GM12878 (cell line): ENCODE measurements at regions not wholly inside any gene's neighbourhood (a gene's known extent, or its start where the extent isn't known, plus 50 kb on each side); places are given as distances from the start of the nearest gene placed in this dataset.

Experiments
- ATAC-seq: fragments of 200-7000 bp; cut with Tn5 transposase; 3 replicates; pipeline ENCODE4 v1.9.1; 2020; ENCODE audit warnings: mild to moderate bottlenecking, moderate library complexity
- BruUV-seq: library from RNA; stranded (reverse); fragments of 400-500 nt; replicated peaks from 2 replicates; lab custom pipeline; 2021; lab: Mats Ljungman, UMichigan
- CTCF ChIA-PET: fragments of 300-600 bp; sonication (Branson Sonifier 250); formaldehyde crosslinking; extraction: SDS; loops from one replicate; lab custom pipeline; 2021; ENCODE audit warnings: inconsistent platforms; lab: Yijun Ruan, JAX
- POLR2A ChIA-PET: fragments of 350-600 bp; formaldehyde crosslinking; extraction: SDS; loops from one replicate; lab custom pipeline; 2021; ENCODE audit warnings: inconsistent platforms; lab: Charles Lee
- RAD21 ChIA-PET: fragments of 300-600 bp; sonication (Branson Sonifier 250); formaldehyde crosslinking; loops from one replicate; lab custom pipeline; 2023; ENCODE audit warnings: antibody characterized with exemption; ENCODE audit not compliant: unreplicated experiment; lab: Charles Lee
- SMC1A ChIA-PET: fragments of 300-600 bp; sonication (Branson Sonifier 250); formaldehyde crosslinking; loops from one replicate; lab custom pipeline; 2023; ENCODE audit not compliant: unreplicated experiment, uncharacterized antibody; lab: Charles Lee
- DNase-seq: peaks from one replicate; pipeline ENCODE4 v3.0.0-alpha.2; 2011; ENCODE audit warnings: low read depth, low spot score
- FAIRE-seq: peaks from 3 replicates; lab custom pipeline; 2011; peaks lifted over from hg19 to GRCh38; lab: Jason Lieb, UNC
- H2AFZ ChIP-seq: 2 replicates; pipeline ENCODE4 v1.6.0; 2011; ENCODE audit warnings: low read depth, low read length, control low read depth; ENCODE audit not compliant: control insufficient read depth
- H3K27ac ChIP-seq: 2 replicates; pipeline ENCODE4 v1.5.1; 2011; ENCODE audit warnings: control low read depth; ENCODE audit not compliant: control insufficient read depth, insufficient read depth
- H3K27me3 ChIP-seq, 2 experiments: replicated peaks in 1 of 2; 2 replicates each; pipeline versions ENCODE4 v1.6.0 to v1.6.1; 2011; ENCODE audit warnings: low read length in 1 of 2; ENCODE audit not compliant: control insufficient read depth in 2 of 2, insufficient read depth in 2 of 2
- H3K36me3 ChIP-seq, 2 experiments: 2 replicates each; pipeline ENCODE4 v1.5.1; 2011; ENCODE audit warnings: low read length in 1 of 2; ENCODE audit not compliant: control insufficient read depth in 2 of 2, insufficient read depth in 2 of 2
- H3K4me1 ChIP-seq: 2 replicates; pipeline ENCODE4 v1.6.1; 2011; ENCODE audit warnings: mild to moderate bottlenecking, low read length, moderate library complexity, mixed read lengths; ENCODE audit not compliant: control insufficient read depth, insufficient read depth
- H3K4me2 ChIP-seq: 2 replicates; pipeline ENCODE4 v1.6.0; 2011; ENCODE audit warnings: control low read depth; ENCODE audit not compliant: control insufficient read depth, insufficient read depth
- H3K4me3 ChIP-seq: fragments of 200-600 bp; sonication (generic); 2 replicates; pipeline ENCODE4 v1.5.1; 2016
- H3K79me2 ChIP-seq: 2 replicates; pipeline ENCODE4 v1.6.0; 2011; ENCODE audit warnings: low read length; ENCODE audit not compliant: control insufficient read depth, insufficient read depth
- H3K9ac ChIP-seq: 2 replicates; pipeline ENCODE4 v1.8.0; 2011; ENCODE audit warnings: low read length, control low read depth, mixed read lengths; ENCODE audit not compliant: control insufficient read depth, insufficient read depth
- H3K9me3 ChIP-seq: replicated peaks from 3 replicates; pipeline ENCODE4 v1.5.1; 2011; ENCODE audit warnings: mild to moderate bottlenecking, low read length; ENCODE audit not compliant: control insufficient read depth, insufficient read depth
- H4K20me1 ChIP-seq: 2 replicates; pipeline ENCODE4 v1.6.0; 2011; ENCODE audit not compliant: control insufficient read depth, insufficient read depth
- BCL11A ChIP-seq: IDR thresholded peaks from 2 replicates; pipeline ENCODE4 v1.6.1; 2011; ENCODE audit warnings: low read depth, low read length
- DPF2 ChIP-seq: fragments of 450-650 bp; IDR thresholded peaks from 2 replicates; pipeline ENCODE4 v1.6.1; 2017; ENCODE audit warnings: mild to moderate bottlenecking
- EP300 ChIP-seq, 2 experiments: fragments of 150-350 bp in 1 of 2; IDR thresholded peaks; 2 replicates each; pipeline ENCODE4 v1.6.1; 2011 to 2012; ENCODE audit warnings: low read depth in 2 of 2, low read length in 2 of 2, borderline replicate concordance in 1 of 2, improper control_type of control experiment in 1 of 2, inconsistent platforms in 1 of 2; ENCODE audit not compliant: control insufficient read depth in 1 of 2
- IKZF1 ChIP-seq: fragments of 450-650 bp; conservative IDR thresholded peaks from 2 replicates; pipeline ENCODE4 v1.6.1; 2017; ENCODE audit warnings: antibody characterized with exemption, mild to moderate bottlenecking
- IRF4 ChIP-seq: IDR thresholded peaks from 2 replicates; pipeline ENCODE4 v1.6.1; 2011; ENCODE audit warnings: low read depth, low read length
- JUNB ChIP-seq: IDR thresholded peaks from 2 replicates; pipeline ENCODE4 v1.6.1; 2016; ENCODE audit warnings: antibody characterized with exemption, mild to moderate bottlenecking
- JUND ChIP-seq: IDR thresholded peaks from 2 replicates; pipeline ENCODE4 v1.6.1; 2012; ENCODE audit warnings: low read depth, mild to moderate bottlenecking, low read length, improper control_type of control experiment, moderate library complexity
- LARP7 ChIP-seq: fragments of 450-650 bp; IDR thresholded peaks from 2 replicates; pipeline ENCODE4 v1.6.1; 2017; ENCODE audit warnings: mild to moderate bottlenecking
- MEF2B ChIP-seq: fragments of 450-650 bp; IDR thresholded peaks from 2 replicates; pipeline ENCODE4 v1.6.1; 2018; ENCODE audit warnings: mild to moderate bottlenecking, moderate library complexity; ENCODE audit not compliant: partially characterized antibody, poor library complexity, severe bottlenecking
- MTA2 ChIP-seq: fragments of 450-650 bp; IDR thresholded peaks from 2 replicates; pipeline ENCODE4 v1.6.1; 2016; ENCODE audit warnings: low read depth, mild to moderate bottlenecking, moderate library complexity
- MTA3 ChIP-seq: IDR thresholded peaks from 2 replicates; pipeline ENCODE4 v1.6.1; 2012; ENCODE audit warnings: low read length, inconsistent platforms, borderline replicate concordance
- NR2C1 ChIP-seq: fragments of 450-650 bp; IDR thresholded peaks from 2 replicates; pipeline ENCODE4 v1.6.1; 2017; ENCODE audit warnings: antibody characterized with exemption, mild to moderate bottlenecking, moderate library complexity
- RUNX3 ChIP-seq: IDR thresholded peaks from 2 replicates; pipeline ENCODE4 v1.6.1; 2012; ENCODE audit warnings: low read length, inconsistent platforms
- SPI1 ChIP-seq: IDR thresholded peaks from 2 replicates; pipeline ENCODE4 v1.6.1; 2011; ENCODE audit warnings: low read depth, mild to moderate bottlenecking, low read length, moderate library complexity, borderline replicate concordance; ENCODE audit not compliant: insufficient read depth
- WGBS: methylation state at CpG from one replicate; pipeline ENCODE4 v1.1.6; 2016; ENCODE audit warnings: low lambda C conversion rate; ENCODE audit not compliant: insufficient replicate concordance, insufficient coverage; ENCODE audit errors: missing lambda C conversion rate; 5-methylcytosine and 5-hydroxymethylcytosine counted together
- in situ Hi-C: fragments of 300-500 bp; cut with MboI; formaldehyde crosslinking; loops from 9 replicates; pipeline ENCODE4 v1.14.3; 2018; ENCODE audit warnings: mixed read lengths
- intact Hi-C: fragments of 100-400 bp; cut with micrococcal nuclease; formaldehyde crosslinking; loops from one replicate; pipeline ENCODE4 v1.14.2; 2022; ENCODE audit not compliant: unreplicated experiment

DNA sequence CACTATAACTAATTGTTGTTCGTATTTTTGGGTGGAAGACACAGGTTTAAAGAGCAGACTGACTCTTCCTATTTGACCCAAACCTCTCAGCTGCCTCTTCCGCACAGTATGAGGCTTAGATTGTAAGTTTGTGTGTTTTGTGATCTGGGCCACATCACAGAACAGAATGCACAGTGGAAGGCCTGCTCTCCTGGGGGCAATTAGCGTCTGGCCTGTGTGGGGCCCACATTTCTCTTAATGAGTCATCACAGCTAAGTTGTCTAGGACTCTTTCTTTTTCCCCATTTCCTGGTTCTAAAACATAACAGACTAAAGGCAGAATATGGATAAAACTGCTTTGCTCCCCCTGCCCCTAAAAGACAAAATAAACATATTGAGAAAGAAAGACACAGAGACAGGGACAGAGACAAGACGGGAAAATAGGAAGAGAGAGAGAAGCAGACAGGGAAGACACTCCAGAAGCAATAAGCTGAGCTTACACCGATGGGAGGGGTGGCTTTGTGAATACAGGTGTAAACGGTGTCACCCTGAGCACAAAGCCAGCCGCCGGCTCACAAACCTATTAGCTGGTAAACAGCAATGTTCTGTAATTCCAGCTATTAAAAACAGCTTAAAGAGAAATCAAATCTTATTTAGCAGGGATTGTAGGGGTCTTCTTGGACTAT is 127.4 kb upstream of the OPCML start:
- H4K20me1 ChIP-seq: no peaks in the 10 kb centered on the region
- ChIA-PET SMC1A (no interaction called here), POLR2A (no interaction called here), RAD21 (no interaction called here), CTCF (no interaction called here)
- no TSS peak for BruUV-seq
- H3K4me2 ChIP-seq: no peak overlapping the region; the same call in 1 of the 2 replicates
- no peaks in the 10 kb centered on the region for H3K4me1 ChIP-seq
- DNase-seq (peak; percentile 37), FAIRE-seq (no peak), ATAC-seq (peak; percentile 95)
- intact Hi-C loops (no loop called here), in situ Hi-C loops (no loop called here)
- no peaks in the 10 kb centered on the region for H3K79me2 ChIP-seq
- no peak overlapping the region for H3K27ac ChIP-seq
- H2AFZ ChIP-seq: no peak overlapping the region
- no peaks in the 10 kb centered on the region for H3K36me3 ChIP-seq
- TF ChIP-seq MEF2B (peak; percentile 93), MTA3 (no peak), MTA2 (peak; percentile 78), NR2C1 (no peak), SPI1 (no peak), EP300 (IDR thresholded peaks at IDR 0.05; ENCODE audit: borderline replicate concordance in 1 of 2, control insufficient read depth in 1 of 2, low read depth in 2 of 2, low read length in 2 of 2) (0 out of 4 replicates have a peak, but pooled peaks of 1 of the 2 experiments have one; percentile 17), DPF2 (peak; percentile 41; the same call in 1 of the 2 replicates), BCL11A (peak; percentile 96), JUND (no peak), LARP7 (no peak), IKZF1 (0 out of 2 replicates have a peak, but pooled peaks have one; percentile 32), RUNX3 (peak; percentile 25; the same call in 1 of the 2 replicates), IRF4 (peak; percentile 71), JUNB (peak; percentile 31; the same call in 1 of the 2 replicates)
- H3K4me3 ChIP-seq: no peak overlapping the region
- no peaks in the 10 kb centered on the region; the same call in 2 of the 3 replicates for H3K9me3 ChIP-seq
- H3K27me3 ChIP-seq: no peaks in the 10 kb centered on the region
- WGBS: 25% methylated on average over 8 of the region's 8 CpGs
- no peak overlapping the region for H3K9ac ChIP-seq
